Right atrium auricular region (tissue), 2 donors: ENCODE measurements at regions not wholly inside any gene's neighbourhood (a gene's known extent, or its start where the extent isn't known, plus 50 kb on each side); places are given as distances from the start of the nearest gene placed in this dataset.

Experiments used
- DNase-seq: peaks from one replicate; pipeline ENCODE4 v3.0.0-alpha.2; 2019; ENCODE audit warnings: low spot score
- H3K27ac ChIP-seq, 2 donors: fragments of 200-600 bp; sonication (generic); 1 replicate in 1 of 2; 2 replicates in 1 of 2; pipeline ENCODE4 v1.5.1; 2016 to 2019
- H3K27me3 ChIP-seq, 2 donors: fragments of 200-600 bp; sonication (generic); one replicate each; pipeline versions ENCODE4 v1.5.1 to v1.6.0; 2017 to 2019
- H3K36me3 ChIP-seq: fragments of 200-600 bp; sonication (generic); one replicate; pipeline ENCODE4 v1.5.1; 2016
- H3K4me1 ChIP-seq, 2 donors: fragments of 200-600 bp; sonication (generic); one replicate each; pipeline versions ENCODE4 v1.5.1 to v1.6.0; 2017 to 2019
- H3K4me3 ChIP-seq, 2 donors: fragments of 200-600 bp; sonication (generic); 1 replicate in 1 of 2; 2 replicates in 1 of 2; pipeline ENCODE4 v1.5.1; 2017 to 2019; ENCODE audit warnings: mild to moderate bottlenecking in 1 of 2, moderate library complexity in 1 of 2
- H3K9me3 ChIP-seq, 2 donors: fragments of 200-600 bp; sonication (generic); one replicate each; pipeline ENCODE4 v1.5.1; 2019
- TF ChIP-seq, protein P1 (sequence below), 2 donors: fragments of 200-600 bp; sonication (generic); IDR thresholded peaks; one replicate each; pipeline ENCODE4 v1.5.1; 2019; ENCODE audit warnings: antibody characterized with exemption in 2 of 2

DNA sequence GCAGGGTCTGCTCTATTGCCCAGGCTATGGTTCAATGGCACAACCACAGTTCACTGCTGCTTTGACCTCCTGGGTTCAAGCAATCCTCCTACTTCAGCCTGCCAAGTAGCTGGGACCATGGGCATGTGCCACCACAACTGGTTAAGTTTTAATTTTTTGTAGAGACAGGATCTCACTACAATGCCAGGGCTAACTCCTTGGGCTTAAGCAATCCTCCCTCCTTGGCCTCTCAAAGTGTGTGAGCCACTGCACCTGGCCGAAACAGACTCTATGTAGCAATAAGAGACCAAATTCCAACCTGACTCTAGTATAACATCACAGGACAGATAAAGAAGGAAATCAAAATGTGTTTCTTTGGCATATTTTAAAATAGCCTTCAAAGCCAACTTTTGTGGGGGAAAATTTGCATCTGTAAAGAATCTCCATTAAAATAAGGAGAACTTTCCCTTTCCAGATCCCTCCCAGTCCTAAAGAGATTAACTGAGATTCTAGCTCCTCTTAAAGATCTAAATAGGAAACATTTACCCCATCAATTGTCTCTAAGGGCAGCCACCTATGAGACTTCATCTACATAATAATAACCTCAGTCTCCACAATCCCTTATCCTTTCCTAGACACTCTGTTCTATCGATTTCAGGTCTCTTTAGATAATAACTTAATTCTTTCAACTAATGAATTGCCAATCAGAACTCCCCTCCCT, 94.7 kb upstream of the PLCB4 start:
- Histone ChIP-seq H3K36me3 (no peaks in the 10 kb centered on the region), H3K4me3 (no peak overlapping the region), H3K27ac (no peak overlapping the region), H3K27me3 (no peaks in the 10 kb centered on the region), H3K9me3 (no peaks in the 10 kb centered on the region), H3K4me1 (peaks cover 0 to 4% of the 10 kb centered on the region in 2 donors)
- DNase-seq = no peak
- TF ChIP-seq, protein P1, sequence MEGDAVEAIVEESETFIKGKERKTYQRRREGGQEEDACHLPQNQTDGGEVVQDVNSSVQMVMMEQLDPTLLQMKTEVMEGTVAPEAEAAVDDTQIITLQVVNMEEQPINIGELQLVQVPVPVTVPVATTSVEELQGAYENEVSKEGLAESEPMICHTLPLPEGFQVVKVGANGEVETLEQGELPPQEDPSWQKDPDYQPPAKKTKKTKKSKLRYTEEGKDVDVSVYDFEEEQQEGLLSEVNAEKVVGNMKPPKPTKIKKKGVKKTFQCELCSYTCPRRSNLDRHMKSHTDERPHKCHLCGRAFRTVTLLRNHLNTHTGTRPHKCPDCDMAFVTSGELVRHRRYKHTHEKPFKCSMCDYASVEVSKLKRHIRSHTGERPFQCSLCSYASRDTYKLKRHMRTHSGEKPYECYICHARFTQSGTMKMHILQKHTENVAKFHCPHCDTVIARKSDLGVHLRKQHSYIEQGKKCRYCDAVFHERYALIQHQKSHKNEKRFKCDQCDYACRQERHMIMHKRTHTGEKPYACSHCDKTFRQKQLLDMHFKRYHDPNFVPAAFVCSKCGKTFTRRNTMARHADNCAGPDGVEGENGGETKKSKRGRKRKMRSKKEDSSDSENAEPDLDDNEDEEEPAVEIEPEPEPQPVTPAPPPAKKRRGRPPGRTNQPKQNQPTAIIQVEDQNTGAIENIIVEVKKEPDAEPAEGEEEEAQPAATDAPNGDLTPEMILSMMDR (IDR thresholded peaks at IDR 0.05) = no peak

DNA sequence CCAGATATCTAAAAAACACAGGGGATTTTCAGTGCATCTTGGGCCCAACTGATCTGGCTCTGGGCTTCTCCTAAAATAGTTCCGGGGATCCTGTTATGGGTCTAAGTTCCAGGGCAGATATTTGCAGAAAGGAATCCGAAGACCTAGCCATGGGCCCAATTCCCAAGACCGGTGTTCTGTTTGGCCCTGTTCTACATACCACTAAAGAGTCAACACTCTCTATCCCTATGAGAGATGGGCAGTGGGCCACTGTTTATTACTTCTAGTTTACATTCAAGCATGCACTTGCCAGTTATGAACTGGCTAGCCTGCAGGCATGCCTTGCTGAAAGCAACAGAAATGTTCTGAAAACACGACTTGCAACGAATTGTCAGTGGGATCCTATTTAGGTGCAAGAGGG, 87.4 kb upstream of the PLCB4 start:
- DNase-seq = no peak
- no peaks in the 10 kb centered on the region for H3K9me3 ChIP-seq
- no peaks in the 10 kb centered on the region for H3K4me1 ChIP-seq
- no peak overlapping the region for H3K27ac ChIP-seq
- TF ChIP-seq, protein P1 (IDR thresholded peaks at IDR 0.05) = no peak
- no peaks in the 10 kb centered on the region for H3K27me3 ChIP-seq
- H3K4me3 ChIP-seq = no peak overlapping the region
- H3K36me3 ChIP-seq = no peaks in the 10 kb centered on the region

DNA sequence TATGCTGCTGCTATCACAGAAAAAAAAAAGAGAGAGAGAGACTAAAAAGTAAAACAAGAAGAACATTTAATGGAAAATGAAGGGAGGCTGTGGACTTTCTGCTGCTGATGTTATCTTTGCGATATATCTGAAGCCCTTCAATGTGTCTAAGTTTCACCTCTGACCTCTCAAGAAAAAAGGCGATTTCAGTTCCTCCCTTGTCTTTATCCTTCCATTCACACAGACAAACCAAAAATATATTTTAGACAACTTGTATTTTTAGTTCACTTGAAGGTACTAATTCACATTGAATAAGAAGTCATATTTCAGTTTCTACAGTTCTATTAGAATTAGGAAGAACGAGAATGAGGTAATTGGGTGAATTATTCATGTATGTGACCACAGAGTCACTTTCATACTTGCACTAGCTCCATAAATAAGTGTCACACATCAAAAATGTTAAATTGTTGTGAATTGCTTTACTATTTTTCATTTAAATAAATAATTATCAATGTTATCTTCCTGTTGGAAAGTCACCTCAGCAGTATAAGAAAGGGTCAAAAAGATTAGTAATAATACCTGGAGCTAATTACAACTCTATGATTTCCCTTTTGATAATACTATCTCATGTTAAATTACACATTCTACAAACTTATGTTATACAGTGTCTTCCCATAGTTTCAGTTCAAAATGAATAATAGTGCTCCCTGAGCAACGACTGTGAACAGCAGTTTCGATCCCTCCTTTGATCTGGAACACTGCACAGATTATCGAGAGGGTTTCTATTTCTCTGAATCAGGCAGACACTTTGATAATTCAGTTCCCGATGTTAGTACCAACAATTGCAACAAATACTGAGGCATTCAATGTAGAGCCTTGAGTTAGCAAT, 85.2 kb upstream of the PLCB4 start:
- DNase-seq = no peak
- H3K9me3 ChIP-seq = no peaks in the 10 kb centered on the region
- H3K27ac ChIP-seq = no peak overlapping the region
- no peaks in the 10 kb centered on the region for H3K36me3 ChIP-seq
- H3K4me1 ChIP-seq = no peaks in the 10 kb centered on the region
- H3K4me3 ChIP-seq = no peak overlapping the region
- TF ChIP-seq, protein P1 (IDR thresholded peaks at IDR 0.05) = no peak
- H3K27me3 ChIP-seq = no peaks in the 10 kb centered on the region

DNA sequence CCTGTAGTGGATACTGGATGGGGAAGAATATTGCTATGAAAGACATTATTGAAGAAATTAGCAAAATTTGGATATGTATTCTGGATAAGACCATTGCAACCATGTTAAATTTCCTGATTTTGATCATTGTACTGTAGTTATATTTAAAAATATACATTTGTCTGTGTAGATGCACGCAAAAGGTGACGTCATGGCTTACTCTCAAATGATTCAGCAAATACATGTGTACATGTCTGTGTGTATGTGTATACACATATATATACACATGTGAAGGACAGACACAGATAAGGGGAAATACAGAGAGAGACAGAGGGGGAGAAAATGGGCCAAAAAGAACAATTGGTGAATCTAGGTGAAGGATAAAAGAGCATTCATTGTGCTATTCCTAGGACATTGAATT, 82.3 kb upstream of the PLCB4 start:
- no peak for DNase-seq
- Histone ChIP-seq H3K36me3 (no peaks in the 10 kb centered on the region), H3K27ac (no peak overlapping the region), H3K27me3 (no peaks in the 10 kb centered on the region), H3K4me1 (no peaks in the 10 kb centered on the region), H3K4me3 (no peak overlapping the region), H3K9me3 (no peaks in the 10 kb centered on the region)
- TF ChIP-seq, protein P1 (IDR thresholded peaks at IDR 0.05) = no peak

DNA sequence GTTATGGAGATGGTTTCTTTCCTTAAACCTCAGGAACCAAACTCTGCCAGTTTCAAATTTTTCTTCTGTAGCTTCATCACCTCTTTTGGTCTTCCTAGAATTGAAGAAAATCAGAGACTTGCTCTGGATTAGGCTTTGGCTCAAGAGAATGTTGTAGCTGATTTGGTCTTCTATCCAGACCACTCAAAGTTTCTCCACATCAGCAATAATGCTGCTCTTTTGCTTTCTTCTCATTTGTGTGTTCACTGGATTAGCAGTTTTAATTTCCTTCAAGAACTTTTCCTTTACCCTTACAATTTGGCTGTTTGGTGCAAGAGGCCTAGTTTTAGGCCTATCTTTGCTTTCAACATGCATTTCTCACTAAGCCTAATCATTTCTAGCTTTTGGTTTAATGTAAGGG, 78.1 kb upstream of the PLCB4 start:
- no peak overlapping the region for H3K27ac ChIP-seq
- no peak overlapping the region for H3K4me3 ChIP-seq
- H3K36me3 ChIP-seq = no peaks in the 10 kb centered on the region
- DNase-seq = no peak
- no peaks in the 10 kb centered on the region for H3K27me3 ChIP-seq
- H3K4me1 ChIP-seq = peaks cover 0 to 4% of the 10 kb centered on the region in 2 donors
- peaks cover 0 to 4% of the 10 kb centered on the region in 2 donors for H3K9me3 ChIP-seq
- TF ChIP-seq, protein P1 (IDR thresholded peaks at IDR 0.05) = no peak
